ENCODE measurements at regions not wholly inside any gene's neighbourhood (a gene's known extent, or its start where the extent isn't known, plus 50 kb on each side); places are given as distances from the start of the nearest gene placed in this dataset.

DNA sequence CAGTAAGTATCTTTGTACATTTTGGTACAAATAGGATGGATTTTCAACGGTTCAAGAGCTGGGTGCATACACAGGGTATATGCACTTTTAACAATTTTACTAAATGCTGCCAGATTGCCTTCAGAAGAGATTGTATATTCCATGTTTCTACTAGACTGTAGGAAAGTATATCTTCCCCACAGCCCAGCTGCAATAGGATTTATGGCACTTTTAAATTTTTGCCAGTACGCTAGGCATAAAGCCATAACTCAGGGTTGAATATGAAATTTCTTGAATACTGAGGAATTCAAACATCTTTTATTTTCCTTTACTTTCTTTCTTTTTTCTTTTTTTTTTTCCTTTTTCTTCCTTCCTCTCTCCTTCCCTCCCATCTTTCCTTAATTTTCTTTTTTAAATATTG is 78.7 kb upstream of the SULF2 start:
- DNase-seq (ENCODE audit: extremely low spot score), result no peak
- ChIA-PET CTCF (interaction anchor here (1.3 kb wide), 1 partner anchor 31 kb away, joined by 9 read pairs; no protein-coding TSS in a partner anchor), POLR2A (no interaction called here)
- TF ChIP-seq FOXK2 (IDR thresholded peaks at IDR 0.05), result no peak
- no peak for TF ChIP-seq CTBP1 (IDR thresholded peaks at IDR 0.05; ENCODE audit: borderline replicate concordance)
- no peak for TF ChIP-seq L3MBTL2 (conservative IDR thresholded peaks at IDR 0.05)
- no peak for TF ChIP-seq NFRKB (IDR thresholded peaks at IDR 0.05)
- no peak for TF ChIP-seq LEF1 (IDR thresholded peaks at IDR 0.05; ENCODE audit: borderline replicate concordance)
- TF ChIP-seq SUZ12 (IDR thresholded peaks at IDR 0.05), result no peak
- TF ChIP-seq TARDBP (IDR thresholded peaks at IDR 0.05), result no peak
- no peak for TF ChIP-seq ELF4 (IDR thresholded peaks at IDR 0.05)
- TF ChIP-seq SP1 (IDR thresholded peaks at IDR 0.05), result no peak
- no peak for TF ChIP-seq ARNT (IDR thresholded peaks at IDR 0.05)
- no peak for TF ChIP-seq ZNF384 (IDR thresholded peaks at IDR 0.05)
- TF ChIP-seq FOXA1 (IDR thresholded peaks at IDR 0.05), result no peak
- no peak for TF ChIP-seq BHLHE40 (IDR thresholded peaks at IDR 0.05; ENCODE audit: borderline replicate concordance)
- TF ChIP-seq, protein P1, sequence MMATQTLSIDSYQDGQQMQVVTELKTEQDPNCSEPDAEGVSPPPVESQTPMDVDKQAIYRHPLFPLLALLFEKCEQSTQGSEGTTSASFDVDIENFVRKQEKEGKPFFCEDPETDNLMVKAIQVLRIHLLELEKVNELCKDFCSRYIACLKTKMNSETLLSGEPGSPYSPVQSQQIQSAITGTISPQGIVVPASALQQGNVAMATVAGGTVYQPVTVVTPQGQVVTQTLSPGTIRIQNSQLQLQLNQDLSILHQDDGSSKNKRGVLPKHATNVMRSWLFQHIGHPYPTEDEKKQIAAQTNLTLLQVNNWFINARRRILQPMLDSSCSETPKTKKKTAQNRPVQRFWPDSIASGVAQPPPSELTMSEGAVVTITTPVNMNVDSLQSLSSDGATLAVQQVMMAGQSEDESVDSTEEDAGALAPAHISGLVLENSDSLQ (IDR thresholded peaks at IDR 0.05), result no peak

DNA sequence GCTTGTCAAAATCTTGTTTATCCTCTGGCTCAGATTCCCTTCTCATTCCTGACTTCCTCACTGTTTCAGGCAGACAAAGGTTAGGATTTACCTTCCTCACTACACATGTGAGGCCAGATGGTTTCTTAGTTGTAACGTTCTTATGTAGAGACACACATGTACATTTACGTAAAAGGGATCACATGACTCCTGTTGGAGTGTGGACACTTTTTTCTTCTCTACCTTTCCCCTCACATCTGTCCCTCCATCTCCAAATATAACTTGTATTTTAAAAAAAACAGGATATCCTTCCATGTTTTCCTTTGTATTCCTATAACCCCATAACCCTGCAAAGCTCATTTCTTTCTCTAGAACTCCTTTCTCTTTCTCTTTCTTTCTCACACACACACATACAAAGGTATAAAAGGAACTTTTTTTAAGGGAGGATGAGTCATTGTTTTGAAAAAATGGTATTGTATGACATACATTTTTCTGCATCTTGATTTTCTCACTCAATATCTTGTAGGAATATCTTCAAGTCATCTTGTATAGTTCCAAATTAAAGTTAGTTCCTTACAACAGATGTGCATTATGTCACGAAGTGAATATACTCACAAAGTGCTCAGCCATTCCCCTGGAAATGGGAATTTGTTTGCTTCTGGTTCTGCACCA is 78.2 kb upstream of the SULF2 start:
- POLR2A ChIA-PET, result no interaction called here
- no peak for DNase-seq (ENCODE audit: extremely low spot score)
- TF ChIP-seq CTBP1 (IDR thresholded peaks at IDR 0.05; ENCODE audit: borderline replicate concordance), result no peak
- TF ChIP-seq, protein P1 (IDR thresholded peaks at IDR 0.05), result no peak
- no peak for TF ChIP-seq BHLHE40 (IDR thresholded peaks at IDR 0.05; ENCODE audit: borderline replicate concordance)
- TF ChIP-seq L3MBTL2 (conservative IDR thresholded peaks at IDR 0.05), result no peak
- no peak for TF ChIP-seq ZNF384 (IDR thresholded peaks at IDR 0.05)
- no peak for TF ChIP-seq LEF1 (IDR thresholded peaks at IDR 0.05; ENCODE audit: borderline replicate concordance)
- CTCF ChIA-PET, result interaction anchor here (1.3 kb wide), 1 partner anchor 32 kb away, joined by 9 read pairs; no protein-coding TSS in a partner anchor

DNA sequence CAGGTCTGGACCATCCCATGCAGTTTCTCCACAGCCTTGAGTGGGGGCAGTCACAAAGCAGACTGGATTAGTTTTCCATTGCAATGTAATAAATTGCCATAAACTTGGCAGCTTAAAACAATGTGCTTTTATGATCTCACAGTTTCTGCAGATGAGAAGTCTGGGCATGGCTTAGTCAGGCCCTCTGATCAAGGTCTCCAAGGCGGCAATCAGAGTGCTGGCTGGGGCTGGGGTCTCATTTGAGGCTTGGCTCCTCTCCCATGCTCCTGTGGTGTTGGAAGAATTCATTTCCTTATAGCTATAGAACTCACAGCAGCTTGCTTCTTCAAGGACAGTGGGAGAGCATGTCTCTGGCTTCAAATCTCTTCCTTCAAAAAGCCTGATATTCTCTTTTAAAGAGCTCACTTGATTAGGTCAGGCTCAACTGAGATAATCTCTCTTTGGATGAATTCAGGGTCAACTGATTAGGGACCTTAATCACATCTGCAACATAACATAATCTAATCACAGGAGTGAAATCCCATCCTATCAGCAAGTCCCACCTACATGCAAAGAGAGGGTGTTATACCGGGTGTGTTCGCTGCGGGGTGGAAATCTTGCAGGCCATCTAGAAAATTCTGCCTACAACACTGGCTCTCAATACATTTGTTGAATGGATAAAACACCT is 77.4 kb upstream of the SULF2 start:
- ChIA-PET CTCF (interaction anchor here (1.3 kb wide), 1 partner anchor 32 kb away, joined by 9 read pairs; no protein-coding TSS in a partner anchor), POLR2A (no interaction called here)
- TF ChIP-seq LEF1 (IDR thresholded peaks at IDR 0.05; ENCODE audit: borderline replicate concordance) (no peak), NFRKB (IDR thresholded peaks at IDR 0.05) (no peak), FOXM1 (IDR thresholded peaks at IDR 0.05; ENCODE audit: borderline replicate concordance) (no peak), FOXK2 (IDR thresholded peaks at IDR 0.05) (no peak)
- DNase-seq (ENCODE audit: extremely low spot score), result no peak

DNA sequence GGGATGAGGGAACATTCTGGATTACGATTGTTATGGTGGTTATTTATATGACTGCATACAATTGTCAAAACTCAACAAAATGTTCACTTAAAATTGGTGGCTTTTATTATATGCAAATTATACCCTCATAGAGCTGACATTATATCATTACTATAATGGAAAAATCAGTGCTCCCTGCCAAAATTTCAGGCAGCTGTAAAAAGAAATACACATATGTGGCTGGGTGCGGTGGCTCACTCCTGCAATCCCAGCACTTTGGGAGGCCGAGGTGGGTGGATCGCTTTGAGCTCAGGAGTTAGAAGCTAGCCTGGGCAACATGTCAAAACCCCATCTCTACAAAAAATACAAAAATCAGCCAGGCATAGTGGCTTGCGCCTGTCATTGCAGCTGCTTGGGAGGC is 75.8 kb upstream of the SULF2 start:
- DNase-seq (ENCODE audit: extremely low spot score), result no peak
- CTCF ChIA-PET, result no interaction called here
- TF ChIP-seq NFRKB (IDR thresholded peaks at IDR 0.05), result no peak
- TF ChIP-seq FOXA1 (IDR thresholded peaks at IDR 0.05), result no peak
- no peak for TF ChIP-seq ZNF384 (IDR thresholded peaks at IDR 0.05)
- TF ChIP-seq ARNT (IDR thresholded peaks at IDR 0.05), result no peak
- no peak for TF ChIP-seq ELF4 (IDR thresholded peaks at IDR 0.05)
- no peak for TF ChIP-seq LEF1 (IDR thresholded peaks at IDR 0.05; ENCODE audit: borderline replicate concordance)
- no peak for TF ChIP-seq CTBP1 (IDR thresholded peaks at IDR 0.05; ENCODE audit: borderline replicate concordance)
- no peak for TF ChIP-seq TARDBP (IDR thresholded peaks at IDR 0.05)
- no peak for TF ChIP-seq HDGF (IDR thresholded peaks at IDR 0.05; ENCODE audit: borderline replicate concordance)
- no peak for TF ChIP-seq FOXK2 (IDR thresholded peaks at IDR 0.05)
- TF ChIP-seq SUZ12 (IDR thresholded peaks at IDR 0.05), result no peak
- TF ChIP-seq L3MBTL2 (conservative IDR thresholded peaks at IDR 0.05), result no peak
- TF ChIP-seq FOXM1 (IDR thresholded peaks at IDR 0.05; ENCODE audit: borderline replicate concordance), result no peak
- POLR2A ChIA-PET, result no interaction called here

DNA sequence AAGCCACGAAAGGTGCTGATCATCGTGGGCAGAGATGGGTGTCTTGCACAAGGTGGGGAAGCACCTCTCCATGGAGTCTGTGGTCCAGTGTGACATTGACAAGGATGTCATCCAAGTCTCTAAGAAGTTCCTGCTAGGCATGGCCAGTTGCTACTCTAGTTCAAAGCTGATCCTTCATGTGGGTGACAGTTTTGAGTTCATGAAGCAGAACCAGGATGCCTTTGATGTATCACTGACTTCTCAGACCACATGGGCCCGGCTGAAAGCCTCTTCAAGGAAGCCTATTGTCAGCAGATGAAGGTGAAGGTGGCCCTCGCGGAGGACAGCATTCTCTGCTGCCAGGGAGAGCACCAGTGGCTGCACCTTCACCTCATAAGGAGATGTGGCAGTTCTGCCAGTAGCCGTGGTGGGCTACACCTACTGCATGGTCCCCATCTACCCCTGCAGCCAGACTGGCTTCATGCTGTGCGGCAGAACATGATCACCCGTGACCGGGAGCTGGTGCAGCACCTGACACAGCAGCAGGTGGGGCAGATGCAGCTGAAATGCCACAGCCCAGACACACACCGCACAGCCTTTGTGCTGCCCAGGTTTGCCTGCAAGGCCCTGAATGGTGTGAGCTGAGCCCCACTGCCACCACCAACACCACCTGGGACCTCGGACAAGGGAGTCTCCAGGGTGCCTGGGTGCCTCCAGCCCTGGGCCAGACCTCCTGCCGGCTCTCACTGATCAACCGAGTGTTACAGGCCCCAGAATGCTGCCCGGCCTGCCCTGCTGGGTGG is 75.0 kb upstream of the SULF2 start:
- CTCF ChIA-PET, result no interaction called here
- TF ChIP-seq SUZ12 (IDR thresholded peaks at IDR 0.05) (no peak), L3MBTL2 (conservative IDR thresholded peaks at IDR 0.05) (no peak)
- TF ChIP-seq, protein P1 (IDR thresholded peaks at IDR 0.05), result no peak
- no peak for DNase-seq (ENCODE audit: extremely low spot score)
- POLR2A ChIA-PET, result no interaction called here

DNA sequence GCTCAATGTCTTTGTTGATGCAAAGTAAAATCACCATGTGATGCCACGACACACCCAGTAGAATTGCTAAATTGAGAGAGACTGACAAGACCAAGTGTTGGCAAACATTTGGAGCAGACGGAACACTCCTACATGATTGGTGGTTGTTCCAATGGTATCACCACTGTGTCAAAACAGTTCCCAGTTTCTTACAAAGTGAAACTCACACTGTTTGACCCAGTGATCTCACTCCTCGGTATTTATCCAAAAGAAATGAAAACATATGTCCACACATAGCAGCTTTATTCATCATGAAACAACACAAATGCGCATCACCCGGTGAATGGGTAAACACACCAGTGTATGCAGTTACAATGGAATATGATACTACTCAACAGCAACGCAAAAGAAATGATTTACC is 74.0 kb upstream of the SULF2 start:
- TF ChIP-seq CTBP1 (IDR thresholded peaks at IDR 0.05; ENCODE audit: borderline replicate concordance), result no peak
- no peak for TF ChIP-seq FOXM1 (IDR thresholded peaks at IDR 0.05; ENCODE audit: borderline replicate concordance)
- no peak for TF ChIP-seq TARDBP (IDR thresholded peaks at IDR 0.05)
- TF ChIP-seq ZNF384 (IDR thresholded peaks at IDR 0.05), result no peak
- no peak for TF ChIP-seq L3MBTL2 (conservative IDR thresholded peaks at IDR 0.05)
- TF ChIP-seq BHLHE40 (IDR thresholded peaks at IDR 0.05; ENCODE audit: borderline replicate concordance), result no peak
- TF ChIP-seq NFRKB (IDR thresholded peaks at IDR 0.05), result no peak
- no peak for TF ChIP-seq FOXK2 (IDR thresholded peaks at IDR 0.05)
- TF ChIP-seq, protein P1 (IDR thresholded peaks at IDR 0.05), result no peak
- TF ChIP-seq SP1 (IDR thresholded peaks at IDR 0.05), result no peak
- DNase-seq (ENCODE audit: extremely low spot score), result no peak
- CTCF ChIA-PET, result no interaction called here
- POLR2A ChIA-PET, result no interaction called here

All from HEK293T (cell line).